SK-N-SH (cell line): ENCODE measurements at regions not wholly inside any gene's neighbourhood (a gene's known extent, or its start where the extent isn't known, plus 50 kb on each side); places are given as distances from the start of the nearest gene placed in this dataset.

Source experiments
- CTCF ChIA-PET: fragments of 300-600, 350-600 bp; formaldehyde crosslinking; extraction: SDS; loops from one replicate; lab custom pipeline; 2021; lab: Yijun Ruan, JAX
- POLR2A ChIA-PET: fragments of 350-600 bp; sonication (Branson Sonifier 250); formaldehyde crosslinking; extraction: SDS; loops from one replicate; lab custom pipeline; 2020; ENCODE audit warnings: antibody characterized with exemption, inconsistent platforms; lab: Yijun Ruan, JAX
- DNase-seq: peaks from one replicate; pipeline ENCODE4 v3.0.0; 2012
- H2AFZ ChIP-seq: fragments of 200-600 bp; sonication (generic); 2 replicates; pipeline ENCODE4 v1.8.1; 2016; ENCODE audit warnings: antibody characterized with exemption, mild to moderate bottlenecking, low read depth
- H3F3A ChIP-seq: fragments of 200-600 bp; sonication (generic); replicated peaks from 2 replicates; pipeline ENCODE3; 2016; ENCODE audit warnings: antibody characterized with exemption, mild to moderate bottlenecking; ENCODE audit not compliant: insufficient read depth
- H3K27ac ChIP-seq, 2 experiments: fragments of 200-500 bp in 1 of 2; fragments of 200-600 bp in 1 of 2; sonication (Bioruptor generic) in 1 of 2; sonication (generic), shearing (Covaris generic) in 1 of 2; 2 replicates each; pipeline versions ENCODE4 v1.5.1 to v1.6.1; 2014 to 2016; ENCODE audit warnings: low read depth in 2 of 2, inconsistent platforms in 1 of 2, low read length in 1 of 2, mild to moderate bottlenecking in 1 of 2, mixed read lengths in 1 of 2
- H3K27me3 ChIP-seq: fragments of 200-600 bp; sonication (generic), shearing (Covaris generic); 2 replicates; pipeline ENCODE4 v1.6.1; 2016; ENCODE audit warnings: mixed run types; ENCODE audit not compliant: insufficient read depth
- H3K36me3 ChIP-seq, 2 experiments: fragments of 200-500 bp in 1 of 2; fragments of 200-600 bp in 1 of 2; sonication (Bioruptor generic) in 1 of 2; sonication (generic) in 1 of 2; replicated peaks in 1 of 2; 2 replicates each; pipeline versions ENCODE3 to v1.5.1; 2014 to 2016; ENCODE audit warnings: low read length in 1 of 2, mild to moderate bottlenecking in 1 of 2; ENCODE audit not compliant: insufficient read depth in 2 of 2, control insufficient read depth in 1 of 2
- H3K4me1 ChIP-seq, 2 experiments: fragments of 200-500 bp in 1 of 2; fragments of 200-600 bp in 1 of 2; sonication (Bioruptor generic) in 1 of 2; sonication (generic), shearing (Covaris generic) in 1 of 2; 2 replicates each; pipeline versions ENCODE4 v1.5.1 to v1.6.1; 2014 to 2016; ENCODE audit warnings: low read depth in 1 of 2, low read length in 1 of 2, mixed run types in 1 of 2; ENCODE audit not compliant: insufficient read depth in 2 of 2, control insufficient read depth in 1 of 2
- H3K4me2 ChIP-seq: fragments of 200-600 bp; sonication (generic), shearing (Covaris generic); 2 replicates; pipeline ENCODE4 v1.6.1; 2017; ENCODE audit warnings: mixed run types
- H3K4me3 ChIP-seq, 2 experiments: fragments of 200-500 bp in 1 of 2; fragments of 200-600 bp in 1 of 2; sonication (Bioruptor generic) in 1 of 2; sonication (generic), shearing (Covaris generic) in 1 of 2; 2 replicates each; pipeline versions ENCODE4 v1.5.1 to v1.8.1; 2014 to 2016; ENCODE audit warnings: low read depth in 2 of 2, inconsistent platforms in 1 of 2, low read length in 1 of 2, mild to moderate bottlenecking in 1 of 2, mixed read lengths in 1 of 2, moderate library complexity in 1 of 2
- H3K79me2 ChIP-seq: fragments of 200-600 bp; sonication (generic); 2 replicates; pipeline ENCODE4 v1.8.1; 2017; ENCODE audit warnings: mild to moderate bottlenecking; ENCODE audit not compliant: insufficient read depth
- H3K9ac ChIP-seq: fragments of 200-600 bp; sonication (generic); 2 replicates; pipeline ENCODE4 v1.6.1; 2017; ENCODE audit warnings: mixed run types
- H3K9me2 ChIP-seq: fragments of 200-600 bp; sonication (generic); 2 replicates; pipeline ENCODE4 v1.6.1; 2017; ENCODE audit warnings: mixed run types
- H3K9me3 ChIP-seq: fragments of 200-600 bp; sonication (generic); 2 replicates; pipeline ENCODE4 v1.6.1; 2017; ENCODE audit warnings: mixed run types, mild to moderate bottlenecking, moderate library complexity
- H4K20me1 ChIP-seq: fragments of 200-600 bp; sonication (generic); 2 replicates; pipeline ENCODE4 v1.6.1; 2017; ENCODE audit warnings: mild to moderate bottlenecking, mixed run types; ENCODE audit not compliant: insufficient read depth
- ELF1 ChIP-seq: IDR thresholded peaks from 2 replicates; pipeline ENCODE4 v1.4.0; 2012
- FOXJ3 ChIP-seq: sonication (generic); formaldehyde crosslinking; IDR thresholded peaks from 2 replicates; pipeline ENCODE4 v1.5.1; 2020; ENCODE audit warnings: mild to moderate bottlenecking, missing genetic modification reagents
- GATA2 ChIP-seq: sonication (generic); formaldehyde crosslinking; IDR thresholded peaks from 2 replicates; pipeline ENCODE4 v1.5.0; 2020; ENCODE audit warnings: mild to moderate bottlenecking, missing genetic modification reagents
- JUND ChIP-seq: IDR thresholded peaks from 2 replicates; pipeline ENCODE4 v1.4.0; 2012
- MEF2A ChIP-seq: IDR thresholded peaks from 2 replicates; pipeline ENCODE4 v1.4.0; 2012; ENCODE audit warnings: low read depth, borderline replicate concordance
- MXI1 ChIP-seq: IDR thresholded peaks from 2 replicates; pipeline ENCODE4 v1.6.1; 2012; ENCODE audit warnings: mild to moderate bottlenecking, low read depth, low read length, improper control_type of control experiment
- NFIC ChIP-seq: IDR thresholded peaks from 2 replicates; pipeline ENCODE4 v1.4.0; 2012; ENCODE audit warnings: borderline replicate concordance
- NRF1 ChIP-seq: IDR thresholded peaks from 2 replicates; pipeline ENCODE4 v1.6.1; 2012; ENCODE audit warnings: low read depth, mild to moderate bottlenecking, low read length
- RAD21 ChIP-seq: IDR thresholded peaks from 2 replicates; pipeline ENCODE4 v1.6.1; 2012; ENCODE audit warnings: mild to moderate bottlenecking, low read length
- REST ChIP-seq: IDR thresholded peaks from 2 replicates; pipeline ENCODE4 v1.6.1; 2012; ENCODE audit warnings: mild to moderate bottlenecking, low read depth, low read length, moderate library complexity
- RXRA ChIP-seq: IDR thresholded peaks from 2 replicates; pipeline ENCODE4 v1.4.0; 2012; ENCODE audit warnings: low read depth, mild to moderate bottlenecking, borderline replicate concordance
- SIN3A ChIP-seq: IDR thresholded peaks from 2 replicates; pipeline ENCODE4 v1.6.1; 2012; ENCODE audit warnings: low read depth, mild to moderate bottlenecking, low read length, moderate library complexity, borderline replicate concordance
- TAF1 ChIP-seq: IDR thresholded peaks from 2 replicates; pipeline ENCODE4 v1.6.1; 2012; ENCODE audit warnings: low read depth, mild to moderate bottlenecking, low read length, moderate library complexity, borderline replicate concordance
- TEAD4 ChIP-seq: IDR thresholded peaks from 2 replicates; pipeline ENCODE4 v1.4.0; 2012; ENCODE audit warnings: mild to moderate bottlenecking, borderline replicate concordance; ENCODE audit not compliant: insufficient read depth
- YY1 ChIP-seq: IDR thresholded peaks from 2 replicates; pipeline ENCODE4 v1.4.0; 2012; ENCODE audit warnings: low read depth, mild to moderate bottlenecking
- ZBTB33 ChIP-seq: IDR thresholded peaks from 2 replicates; pipeline ENCODE4 v1.4.0; 2012; ENCODE audit warnings: low read depth, borderline replicate concordance
- WGBS: methylation state at CpG from one replicate; pipeline ENCODE4 v1.1.6; 2017; ENCODE audit warnings: low lambda C conversion rate; 5-methylcytosine and 5-hydroxymethylcytosine counted together
- TF ChIP-seq, protein P1 (sequence below): fragments of 150-350 bp; IDR thresholded peaks from 2 replicates; pipeline ENCODE4 v1.6.1; 2017; ENCODE audit warnings: antibody characterized with exemption, low read length, low read depth, borderline replicate concordance
- TF ChIP-seq, protein P2 (sequence below): IDR thresholded peaks from 2 replicates; pipeline ENCODE4 v1.4.0; 2012; ENCODE audit warnings: low read depth, borderline replicate concordance
- TF ChIP-seq, protein P3 (sequence below): fragments of 150-350 bp; IDR thresholded peaks from 2 replicates; pipeline ENCODE4 v1.6.1; 2016; ENCODE audit warnings: mild to moderate bottlenecking, low read depth, low read length
- TF ChIP-seq, protein P4 (sequence below): IDR thresholded peaks from 2 replicates; pipeline ENCODE4 v1.4.0; 2012; ENCODE audit warnings: low read depth

GRCh38 chr3:59456852-59457485, 407.1 kb upstream of the CFAP20DC start:
- H3K4me2 ChIP-seq = no peak overlapping the region
- no peaks in the 10 kb centered on the region for H3K79me2 ChIP-seq
- no peak overlapping the region for H3K9ac ChIP-seq
- no peaks in the 10 kb centered on the region for H3K4me1 ChIP-seq
- H2AFZ ChIP-seq = no peak overlapping the region
- H3K27me3 ChIP-seq = no peaks in the 10 kb centered on the region
- no peak overlapping the region for H3K27ac ChIP-seq
- H4K20me1 ChIP-seq = no peaks in the 10 kb centered on the region
- CTCF ChIA-PET = no interaction called here
- no peaks in the 10 kb centered on the region for H3F3A ChIP-seq
- DNase-seq = no peak
- POLR2A ChIA-PET = no interaction called here
- 24% methylated on average over 7 of the region's 7 CpGs for WGBS
- H3K9me2 ChIP-seq = no peaks in the 10 kb centered on the region
- H3K4me3 ChIP-seq = no peak overlapping the region
- no peaks in the 10 kb centered on the region for H3K36me3 ChIP-seq
- no peaks in the 10 kb centered on the region for H3K9me3 ChIP-seq
- TF ChIP-seq TEAD4 (no peak), JUND (no peak), RAD21 (no peak), GATA2 (no peak), FOXJ3 (no peak), ZBTB33 (no peak), ELF1 (no peak), NRF1 (no peak), YY1 (no peak), TAF1 (no peak), NFIC (no peak), MXI1 (no peak), SIN3A (no peak), REST (no peak), MEF2A (no peak), RXRA (no peak)
- TF ChIP-seq, protein P1, sequence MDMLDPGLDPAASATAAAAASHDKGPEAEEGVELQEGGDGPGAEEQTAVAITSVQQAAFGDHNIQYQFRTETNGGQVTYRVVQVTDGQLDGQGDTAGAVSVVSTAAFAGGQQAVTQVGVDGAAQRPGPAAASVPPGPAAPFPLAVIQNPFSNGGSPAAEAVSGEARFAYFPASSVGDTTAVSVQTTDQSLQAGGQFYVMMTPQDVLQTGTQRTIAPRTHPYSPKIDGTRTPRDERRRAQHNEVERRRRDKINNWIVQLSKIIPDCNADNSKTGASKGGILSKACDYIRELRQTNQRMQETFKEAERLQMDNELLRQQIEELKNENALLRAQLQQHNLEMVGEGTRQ = no peak
- TF ChIP-seq, protein P2, sequence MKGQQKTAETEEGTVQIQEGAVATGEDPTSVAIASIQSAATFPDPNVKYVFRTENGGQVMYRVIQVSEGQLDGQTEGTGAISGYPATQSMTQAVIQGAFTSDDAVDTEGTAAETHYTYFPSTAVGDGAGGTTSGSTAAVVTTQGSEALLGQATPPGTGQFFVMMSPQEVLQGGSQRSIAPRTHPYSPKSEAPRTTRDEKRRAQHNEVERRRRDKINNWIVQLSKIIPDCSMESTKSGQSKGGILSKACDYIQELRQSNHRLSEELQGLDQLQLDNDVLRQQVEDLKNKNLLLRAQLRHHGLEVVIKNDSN = no peak
- TF ChIP-seq, protein P3, sequence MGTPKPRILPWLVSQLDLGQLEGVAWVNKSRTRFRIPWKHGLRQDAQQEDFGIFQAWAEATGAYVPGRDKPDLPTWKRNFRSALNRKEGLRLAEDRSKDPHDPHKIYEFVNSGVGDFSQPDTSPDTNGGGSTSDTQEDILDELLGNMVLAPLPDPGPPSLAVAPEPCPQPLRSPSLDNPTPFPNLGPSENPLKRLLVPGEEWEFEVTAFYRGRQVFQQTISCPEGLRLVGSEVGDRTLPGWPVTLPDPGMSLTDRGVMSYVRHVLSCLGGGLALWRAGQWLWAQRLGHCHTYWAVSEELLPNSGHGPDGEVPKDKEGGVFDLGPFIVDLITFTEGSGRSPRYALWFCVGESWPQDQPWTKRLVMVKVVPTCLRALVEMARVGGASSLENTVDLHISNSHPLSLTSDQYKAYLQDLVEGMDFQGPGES = no peak
- TF ChIP-seq, protein P4, sequence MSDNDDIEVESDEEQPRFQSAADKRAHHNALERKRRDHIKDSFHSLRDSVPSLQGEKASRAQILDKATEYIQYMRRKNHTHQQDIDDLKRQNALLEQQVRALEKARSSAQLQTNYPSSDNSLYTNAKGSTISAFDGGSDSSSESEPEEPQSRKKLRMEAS = no peak
